Panc1 (cell line): ENCODE measurements at regions not wholly inside any gene's neighbourhood (a gene's known extent, or its start where the extent isn't known, plus 50 kb on each side); places are given as distances from the start of the nearest gene placed in this dataset.

ENCODE experiments used
- TCF7L2 ChIP-seq: IDR thresholded peaks from 2 replicates; pipeline ENCODE4 v1.6.1; 2011; ENCODE audit warnings: mild to moderate bottlenecking, low read depth, low read length, inconsistent platforms
- TF ChIP-seq, protein P1 (sequence below): fragments of 450-650 bp; IDR thresholded peaks from 2 replicates; pipeline ENCODE4 v1.5.1; 2017; ENCODE audit warnings: mild to moderate bottlenecking

DNA sequence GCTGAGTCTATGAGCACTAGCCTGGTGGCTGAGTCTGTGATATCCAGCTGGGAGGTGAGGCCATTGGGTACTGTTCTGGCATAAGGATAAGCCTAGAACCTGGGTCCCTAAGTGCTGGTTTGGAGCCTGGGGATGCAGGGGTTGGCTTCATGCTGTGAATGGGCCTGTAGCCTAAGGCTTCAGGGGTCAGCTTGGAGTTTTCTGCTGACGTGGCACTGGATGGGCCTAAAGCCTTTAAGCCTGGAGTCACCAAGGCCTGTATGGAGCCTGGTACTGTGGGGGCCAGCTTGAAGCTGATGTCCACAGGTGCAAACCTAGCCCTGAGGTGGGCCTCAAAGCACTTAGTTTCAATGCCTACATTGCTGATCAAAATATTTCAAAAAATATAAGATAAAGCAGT lies 979.6 kb upstream of the POU3F4 start:
- no peak for TF ChIP-seq TCF7L2
- TF ChIP-seq, protein P1, sequence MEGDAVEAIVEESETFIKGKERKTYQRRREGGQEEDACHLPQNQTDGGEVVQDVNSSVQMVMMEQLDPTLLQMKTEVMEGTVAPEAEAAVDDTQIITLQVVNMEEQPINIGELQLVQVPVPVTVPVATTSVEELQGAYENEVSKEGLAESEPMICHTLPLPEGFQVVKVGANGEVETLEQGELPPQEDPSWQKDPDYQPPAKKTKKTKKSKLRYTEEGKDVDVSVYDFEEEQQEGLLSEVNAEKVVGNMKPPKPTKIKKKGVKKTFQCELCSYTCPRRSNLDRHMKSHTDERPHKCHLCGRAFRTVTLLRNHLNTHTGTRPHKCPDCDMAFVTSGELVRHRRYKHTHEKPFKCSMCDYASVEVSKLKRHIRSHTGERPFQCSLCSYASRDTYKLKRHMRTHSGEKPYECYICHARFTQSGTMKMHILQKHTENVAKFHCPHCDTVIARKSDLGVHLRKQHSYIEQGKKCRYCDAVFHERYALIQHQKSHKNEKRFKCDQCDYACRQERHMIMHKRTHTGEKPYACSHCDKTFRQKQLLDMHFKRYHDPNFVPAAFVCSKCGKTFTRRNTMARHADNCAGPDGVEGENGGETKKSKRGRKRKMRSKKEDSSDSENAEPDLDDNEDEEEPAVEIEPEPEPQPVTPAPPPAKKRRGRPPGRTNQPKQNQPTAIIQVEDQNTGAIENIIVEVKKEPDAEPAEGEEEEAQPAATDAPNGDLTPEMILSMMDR = no peak
